Vagina (tissue), 2 donors: ENCODE measurements at regions not wholly inside any gene's neighbourhood (a gene's known extent, or its start where the extent isn't known, plus 50 kb on each side); places are given as distances from the start of the nearest gene placed in this dataset.

Experiments
- CTCF ChIP-seq, 3 experiments: fragments of 450-650 bp in 2 of 3; fragments of 200-600 bp in 1 of 3; sonication (generic) in 1 of 3; IDR thresholded peaks; one replicate each; pipeline ENCODE4 v1.5.1; 2017 to 2019; ENCODE audit warnings: antibody characterized with exemption in 3 of 3, mild to moderate bottlenecking in 2 of 3, moderate library complexity in 2 of 3
- POLR2A ChIP-seq, 2 donors: fragments of 450-650 bp; IDR thresholded peaks; one replicate each; pipeline ENCODE4 v1.6.1; 2017; ENCODE audit warnings: antibody characterized with exemption in 2 of 2, mild to moderate bottlenecking in 2 of 2, moderate library complexity in 2 of 2

- TF ChIP-seq CTCF (IDR thresholded peaks at IDR 0.05), result no peak
- no peak for TF ChIP-seq POLR2A (IDR thresholded peaks at IDR 0.05)
Measured at GRCh38 chr4:59058543-59058942, 1948.4 kb upstream of the IGFBP7 start.
